ENCODE measurements at regions not wholly inside any gene's neighbourhood (a gene's known extent, or its start where the extent isn't known, plus 50 kb on each side); places are given as distances from the start of the nearest gene placed in this dataset.

DNA sequence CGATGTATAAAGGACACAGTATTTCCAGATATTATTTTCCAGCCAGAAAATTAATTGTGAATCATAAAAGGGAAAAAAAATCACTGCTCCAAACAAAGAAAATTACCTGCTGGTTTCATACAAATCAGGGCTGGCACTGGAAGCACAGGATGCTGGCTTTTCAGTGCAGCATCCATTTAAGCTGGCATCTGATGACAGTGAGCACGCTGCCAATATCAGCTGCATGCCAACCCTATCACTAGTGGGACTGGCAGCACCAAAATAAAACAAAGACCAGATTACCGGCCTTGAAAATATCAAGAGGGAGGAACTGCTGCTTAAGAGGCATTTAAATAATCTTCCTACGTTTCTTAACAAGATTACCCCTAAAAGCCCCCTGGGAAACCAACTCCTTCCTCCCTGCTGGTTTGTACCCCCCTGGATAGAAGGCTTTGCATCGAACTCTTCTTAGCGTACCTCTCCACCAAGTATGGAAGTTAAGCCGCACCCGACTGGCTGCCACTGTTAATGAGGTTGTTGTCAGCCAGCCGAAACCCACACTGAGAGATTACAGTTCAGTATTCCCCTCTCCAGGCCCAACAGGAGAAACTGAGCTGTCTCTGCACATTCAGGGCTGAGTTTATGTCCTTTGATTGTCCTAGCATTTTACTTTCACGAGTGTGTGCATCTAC lies 257.8 kb downstream of the EFNB2 start:
- intact Hi-C loops (cut with DNase I), result no loop called here
- Histone ChIP-seq H3K27me3 (no peaks in the 10 kb centered on the region), H3K4me1 (no peaks in the 10 kb centered on the region), H3K4me3 (replicated peaks in 1 of 3) (no peak overlapping the region), H3K27ac (no peak overlapping the region), H3K9me3 (no peaks in the 10 kb centered on the region), H3K36me3 (no peaks in the 10 kb centered on the region)
- no peak for TF ChIP-seq POLR2A (IDR thresholded peaks at IDR 0.05)
- TF ChIP-seq, protein P1, sequence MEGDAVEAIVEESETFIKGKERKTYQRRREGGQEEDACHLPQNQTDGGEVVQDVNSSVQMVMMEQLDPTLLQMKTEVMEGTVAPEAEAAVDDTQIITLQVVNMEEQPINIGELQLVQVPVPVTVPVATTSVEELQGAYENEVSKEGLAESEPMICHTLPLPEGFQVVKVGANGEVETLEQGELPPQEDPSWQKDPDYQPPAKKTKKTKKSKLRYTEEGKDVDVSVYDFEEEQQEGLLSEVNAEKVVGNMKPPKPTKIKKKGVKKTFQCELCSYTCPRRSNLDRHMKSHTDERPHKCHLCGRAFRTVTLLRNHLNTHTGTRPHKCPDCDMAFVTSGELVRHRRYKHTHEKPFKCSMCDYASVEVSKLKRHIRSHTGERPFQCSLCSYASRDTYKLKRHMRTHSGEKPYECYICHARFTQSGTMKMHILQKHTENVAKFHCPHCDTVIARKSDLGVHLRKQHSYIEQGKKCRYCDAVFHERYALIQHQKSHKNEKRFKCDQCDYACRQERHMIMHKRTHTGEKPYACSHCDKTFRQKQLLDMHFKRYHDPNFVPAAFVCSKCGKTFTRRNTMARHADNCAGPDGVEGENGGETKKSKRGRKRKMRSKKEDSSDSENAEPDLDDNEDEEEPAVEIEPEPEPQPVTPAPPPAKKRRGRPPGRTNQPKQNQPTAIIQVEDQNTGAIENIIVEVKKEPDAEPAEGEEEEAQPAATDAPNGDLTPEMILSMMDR (IDR thresholded peaks at IDR 0.05), result no peak
- WGBS, 2 donors, result 77 to 83% methylated on average over 10 of the region's 10 CpGs
- no peak for DNase-seq

DNA sequence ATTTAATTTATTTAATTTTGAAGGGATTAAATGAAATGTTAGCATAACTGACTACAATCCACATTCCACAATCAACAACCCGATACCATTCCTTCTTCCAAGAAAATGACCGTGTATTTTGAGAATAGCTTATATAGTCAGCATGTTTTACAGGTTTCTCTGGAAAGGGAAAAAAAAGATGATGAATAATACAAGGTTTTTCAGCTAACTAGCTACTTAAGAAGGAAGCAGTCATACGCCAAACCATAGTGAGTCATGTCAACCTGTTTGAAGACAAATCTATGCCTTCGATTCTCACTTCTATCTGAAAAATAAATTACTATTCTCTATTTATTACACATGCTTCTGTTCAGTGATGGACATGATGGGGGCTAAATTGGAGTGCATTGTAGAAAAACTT lies 258.6 kb downstream of the EFNB2 start:
- intact Hi-C loops (cut with DNase I), result no loop called here
- Histone ChIP-seq H3K4me3 (replicated peaks in 1 of 3) (no peak overlapping the region), H3K4me1 (no peaks in the 10 kb centered on the region), H3K36me3 (no peaks in the 10 kb centered on the region), H3K27ac (no peak overlapping the region), H3K9me3 (no peaks in the 10 kb centered on the region), H3K27me3 (no peaks in the 10 kb centered on the region)
- WGBS, 2 donors, result 88 to 93% methylated on average over 4 of the region's 4 CpGs
- no peak for DNase-seq
- TF ChIP-seq, protein P1 (IDR thresholded peaks at IDR 0.05), result no peak
- no peak for TF ChIP-seq POLR2A (IDR thresholded peaks at IDR 0.05)

DNA sequence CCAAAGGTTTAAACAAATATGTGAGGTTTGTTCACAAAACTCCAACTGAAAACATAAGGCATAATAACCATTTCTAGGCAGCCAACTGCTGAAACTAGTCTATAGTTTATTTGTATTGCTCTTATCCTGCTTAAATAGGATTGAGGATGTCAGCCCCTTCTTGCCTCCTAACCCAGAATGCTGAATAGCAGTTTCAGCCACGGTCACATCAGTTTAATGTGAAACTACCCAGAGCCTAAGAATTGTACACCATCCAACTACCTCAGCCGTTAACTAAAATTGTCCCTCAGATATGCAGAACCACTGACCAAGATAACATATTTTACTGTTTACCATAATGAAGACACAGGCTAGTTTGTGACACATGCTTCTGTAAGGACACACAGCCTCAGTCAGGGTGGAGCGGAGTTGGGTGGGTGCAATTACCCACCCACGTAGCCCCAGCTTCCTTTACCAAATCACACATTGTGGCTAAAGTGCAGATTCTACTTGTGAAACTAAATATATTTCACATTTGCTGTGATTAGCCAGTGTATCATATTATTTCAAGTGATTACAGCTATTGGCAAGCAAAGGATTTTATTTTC lies 259.9 kb downstream of the EFNB2 start:
- 76 to 83% methylated on average over 4 of the region's 4 CpGs for WGBS, 2 donors
- DNase-seq, result no peak
- intact Hi-C loops (cut with DNase I), result no loop called here
- H3K9me3 ChIP-seq, result no peaks in the 10 kb centered on the region
- no peak overlapping the region for H3K4me3 ChIP-seq (replicated peaks in 1 of 3)
- TF ChIP-seq, protein P1 (IDR thresholded peaks at IDR 0.05), result no peak
- no peak for TF ChIP-seq POLR2A (IDR thresholded peaks at IDR 0.05)
- H3K36me3 ChIP-seq, result no peaks in the 10 kb centered on the region
- no peaks in the 10 kb centered on the region for H3K27me3 ChIP-seq
- H3K4me1 ChIP-seq, result no peaks in the 10 kb centered on the region
- H3K27ac ChIP-seq, result no peak overlapping the region

DNA sequence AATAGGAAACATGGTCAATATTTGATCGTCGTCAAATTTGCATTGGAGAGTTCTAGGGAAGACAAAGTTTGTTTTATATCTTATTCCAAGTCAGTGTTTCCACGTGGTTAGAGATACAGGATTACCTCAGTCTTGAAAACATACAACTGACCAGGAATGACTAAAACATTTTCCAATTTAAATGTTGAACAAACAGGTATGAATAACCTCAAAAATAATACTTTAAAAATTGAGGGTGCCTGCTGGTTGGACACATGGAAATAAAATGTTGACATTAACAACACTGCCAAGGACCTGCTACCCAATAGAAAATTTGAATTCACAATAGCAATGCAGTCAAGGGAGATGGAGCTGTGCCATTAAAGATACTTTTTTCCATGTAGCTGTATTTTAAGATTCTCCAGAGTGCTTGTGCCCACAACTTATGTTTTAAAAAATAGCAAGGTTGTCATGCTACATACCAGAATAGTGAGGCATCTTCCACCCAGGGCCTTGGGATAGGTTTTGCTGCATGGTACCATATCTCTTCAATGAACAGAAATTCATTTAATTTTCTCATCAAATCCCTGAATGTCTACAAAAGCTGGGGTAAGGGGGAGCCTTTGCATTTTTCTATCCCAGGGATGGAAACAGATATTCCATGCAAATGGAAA lies 260.8 kb downstream of the EFNB2 start:
- no peak for DNase-seq
- Histone ChIP-seq H3K4me3 (replicated peaks in 1 of 3) (no peak overlapping the region), H3K9me3 (no peaks in the 10 kb centered on the region), H3K4me1 (no peaks in the 10 kb centered on the region), H3K36me3 (no peaks in the 10 kb centered on the region), H3K27ac (no peak overlapping the region), H3K27me3 (no peaks in the 10 kb centered on the region)
- TF ChIP-seq, protein P1 (IDR thresholded peaks at IDR 0.05), result no peak
- TF ChIP-seq POLR2A (IDR thresholded peaks at IDR 0.05), result no peak
- WGBS, 2 donors, result 85 to 87% methylated on average over 3 of the region's 3 CpGs
- intact Hi-C loops (cut with DNase I), result no loop called here

DNA sequence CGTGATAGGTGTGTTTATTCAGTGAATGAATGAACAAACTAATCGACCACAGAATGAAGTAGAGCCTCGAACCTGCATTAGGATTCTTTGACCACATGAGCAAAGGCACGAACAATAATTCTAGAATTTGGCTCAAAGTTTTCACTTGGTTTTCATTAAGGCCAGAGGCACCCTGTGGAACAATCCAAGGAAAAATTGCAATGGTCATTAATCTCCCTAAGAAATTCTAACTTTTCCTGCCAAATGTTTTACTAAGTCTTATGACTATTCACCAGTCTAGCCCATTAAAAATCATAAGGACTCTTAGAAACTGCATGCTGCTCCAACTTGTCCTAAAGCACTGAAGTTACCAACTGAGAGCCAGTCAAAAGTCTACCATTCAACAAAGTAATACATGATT lies 271.7 kb downstream of the EFNB2 start:
- intact Hi-C loops (cut with DNase I), result no loop called here
- no peak overlapping the region for H3K27ac ChIP-seq
- no peak for DNase-seq
- H3K9me3 ChIP-seq, result no peaks in the 10 kb centered on the region
- no peaks in the 10 kb centered on the region for H3K4me1 ChIP-seq
- no peak overlapping the region for H3K4me3 ChIP-seq (replicated peaks in 1 of 3)
- TF ChIP-seq, protein P1 (IDR thresholded peaks at IDR 0.05), result no peak
- no peak for TF ChIP-seq POLR2A (IDR thresholded peaks at IDR 0.05)
- H3K36me3 ChIP-seq, result no peaks in the 10 kb centered on the region
- no peaks in the 10 kb centered on the region for H3K27me3 ChIP-seq
- WGBS, 2 donors, result 87 to 88% methylated on average over 4 of the region's 4 CpGs

Data from thyroid gland (tissue), 4 donors.